Ishikawa (cell line): ENCODE measurements at regions not wholly inside any gene's neighbourhood (a gene's known extent, or its start where the extent isn't known, plus 50 kb on each side); places are given as distances from the start of the nearest gene placed in this dataset.

Source experiments
- CEBPB ChIP-seq: IDR thresholded peaks from 2 replicates; pipeline ENCODE4 v1.6.1; 2012
- CREB1 ChIP-seq: IDR thresholded peaks from 2 replicates; pipeline ENCODE4 v1.6.1; 2012; ENCODE audit warnings: low read depth
- EGR1 ChIP-seq: IDR thresholded peaks from 2 replicates; pipeline ENCODE4 v1.6.1; 2012
- EP300 ChIP-seq: IDR thresholded peaks from 2 replicates; pipeline ENCODE4 v1.6.1; 2012; ENCODE audit warnings: borderline replicate concordance
- RAD21 ChIP-seq: IDR thresholded peaks from 2 replicates; pipeline ENCODE4 v1.6.1; 2012; ENCODE audit warnings: low read depth
- REST ChIP-seq: IDR thresholded peaks from 2 replicates; pipeline ENCODE4 v1.6.1; 2012; ENCODE audit warnings: low read depth, mild to moderate bottlenecking
- TAF1 ChIP-seq: IDR thresholded peaks from 2 replicates; pipeline ENCODE4 v1.6.1; 2012; ENCODE audit warnings: low read depth, mild to moderate bottlenecking
- TEAD4 ChIP-seq: IDR thresholded peaks from 2 replicates; pipeline ENCODE4 v1.6.1; 2012
- TF ChIP-seq, protein P1 (sequence below): IDR thresholded peaks from 2 replicates; pipeline ENCODE4 v1.6.1; 2012
- TF ChIP-seq, protein P2 (sequence below): IDR thresholded peaks from 2 replicates; pipeline ENCODE4 v1.6.1; 2012

- TF ChIP-seq CREB1 (no peak), RAD21 (no peak), TEAD4 (no peak), EP300 (no peak), EGR1 (no peak), REST (no peak), CEBPB (no peak), TAF1 (no peak)
- TF ChIP-seq, protein P1, sequence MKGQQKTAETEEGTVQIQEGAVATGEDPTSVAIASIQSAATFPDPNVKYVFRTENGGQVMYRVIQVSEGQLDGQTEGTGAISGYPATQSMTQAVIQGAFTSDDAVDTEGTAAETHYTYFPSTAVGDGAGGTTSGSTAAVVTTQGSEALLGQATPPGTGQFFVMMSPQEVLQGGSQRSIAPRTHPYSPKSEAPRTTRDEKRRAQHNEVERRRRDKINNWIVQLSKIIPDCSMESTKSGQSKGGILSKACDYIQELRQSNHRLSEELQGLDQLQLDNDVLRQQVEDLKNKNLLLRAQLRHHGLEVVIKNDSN: no peak
- TF ChIP-seq, protein P2, sequence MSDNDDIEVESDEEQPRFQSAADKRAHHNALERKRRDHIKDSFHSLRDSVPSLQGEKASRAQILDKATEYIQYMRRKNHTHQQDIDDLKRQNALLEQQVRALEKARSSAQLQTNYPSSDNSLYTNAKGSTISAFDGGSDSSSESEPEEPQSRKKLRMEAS: no peak
Measured at GRCh38 chr13:44873461-44873860, 115.8 kb downstream of the NUFIP1 start.
